Limb (tissue), 2 donors: ENCODE measurements at regions not wholly inside any gene's neighbourhood (a gene's known extent, or its start where the extent isn't known, plus 50 kb on each side); places are given as distances from the start of the nearest gene placed in this dataset.
"Not testable (repeated sequence)": the region's sequence is repeated elsewhere in the genome, so short reads cannot be mapped to it uniquely, and the experiment has no call there.

Experiments used
- DNase-seq, 2 donors: peaks; one replicate each; pipeline ENCODE4 v3.0.0-alpha.2; 2016; ENCODE audit errors: extremely low spot score in 2 of 2

DNA sequence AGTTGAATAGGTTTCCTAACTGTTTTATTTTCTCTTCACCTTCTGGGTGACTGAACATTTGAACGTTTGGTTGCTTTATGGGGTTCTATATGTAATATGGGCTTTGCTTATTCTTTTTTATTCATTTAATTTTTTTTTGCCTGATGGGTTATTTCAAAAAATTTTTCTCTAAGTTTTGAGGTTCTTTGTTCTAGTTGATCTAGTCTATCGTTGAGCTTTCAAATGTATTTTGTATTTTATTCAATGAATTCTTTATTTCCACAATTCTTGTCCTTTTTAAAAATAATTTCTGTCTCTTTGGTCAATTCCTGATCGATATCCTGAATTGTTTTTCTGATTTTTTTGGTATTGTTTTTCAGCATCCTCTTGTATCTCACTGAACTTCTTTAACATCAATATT, 239.5 kb upstream of the PCDH9 start:
- DNase-seq: no peak

DNA sequence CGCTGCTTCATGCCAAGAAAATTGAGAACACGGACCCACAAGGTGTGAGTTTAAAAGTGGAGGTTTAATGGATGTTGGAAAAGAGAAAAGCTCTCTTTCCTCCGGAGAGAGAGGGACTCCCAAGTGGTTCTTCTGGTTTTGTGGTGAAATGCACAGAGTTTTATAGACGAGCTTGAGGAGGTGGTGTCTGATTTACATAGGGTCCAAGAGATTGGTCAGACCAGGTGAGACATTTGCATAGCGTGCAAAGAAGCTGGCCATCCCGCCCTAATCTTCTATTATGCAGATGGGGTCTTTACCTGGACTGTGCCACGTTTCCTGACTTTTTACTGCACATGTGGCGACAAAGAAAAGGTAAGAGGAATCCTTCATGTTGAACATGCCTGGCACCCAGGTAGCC, 236.4 kb upstream of the PCDH9 start:
- DNase-seq: no peak

DNA sequence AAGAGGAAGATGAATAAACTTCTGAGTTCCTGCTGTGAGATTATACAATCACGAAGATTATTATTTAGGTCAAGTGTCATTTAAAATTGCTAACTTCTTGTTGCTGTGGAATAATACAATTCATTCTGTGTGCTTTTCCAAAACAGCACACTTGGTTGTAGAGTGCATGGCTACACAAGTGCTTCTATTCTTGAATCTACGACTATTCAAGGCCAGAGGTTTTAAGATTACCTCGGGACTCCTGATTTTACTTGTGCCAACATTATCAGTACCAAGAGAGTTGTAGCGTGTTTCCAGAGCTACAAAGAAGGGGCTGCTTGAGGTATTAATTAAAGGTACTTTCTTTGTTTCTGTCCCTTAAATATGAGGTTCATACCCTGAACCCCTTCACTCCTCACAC, 234.0 kb upstream of the PCDH9 start:
- no peak for DNase-seq

DNA sequence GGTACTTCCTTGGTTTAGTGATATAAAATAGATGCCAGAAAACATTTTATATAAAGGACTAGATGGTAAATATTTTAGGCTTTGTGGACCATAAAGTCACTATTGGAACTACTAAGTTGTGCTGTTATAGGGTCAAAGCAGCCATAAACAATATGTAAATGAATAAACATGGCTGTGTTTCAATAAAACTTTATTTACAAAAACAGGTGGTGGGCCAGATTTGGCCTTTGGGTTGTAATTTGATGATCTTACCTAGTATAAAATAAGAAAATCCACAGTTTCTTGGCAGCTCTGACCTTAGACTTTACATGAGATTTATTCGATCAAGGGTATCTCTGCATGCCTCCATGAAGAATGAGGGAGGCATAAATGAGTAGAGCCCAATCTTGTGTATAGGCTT, 232.0 kb upstream of the PCDH9 start:
- no peak for DNase-seq

DNA sequence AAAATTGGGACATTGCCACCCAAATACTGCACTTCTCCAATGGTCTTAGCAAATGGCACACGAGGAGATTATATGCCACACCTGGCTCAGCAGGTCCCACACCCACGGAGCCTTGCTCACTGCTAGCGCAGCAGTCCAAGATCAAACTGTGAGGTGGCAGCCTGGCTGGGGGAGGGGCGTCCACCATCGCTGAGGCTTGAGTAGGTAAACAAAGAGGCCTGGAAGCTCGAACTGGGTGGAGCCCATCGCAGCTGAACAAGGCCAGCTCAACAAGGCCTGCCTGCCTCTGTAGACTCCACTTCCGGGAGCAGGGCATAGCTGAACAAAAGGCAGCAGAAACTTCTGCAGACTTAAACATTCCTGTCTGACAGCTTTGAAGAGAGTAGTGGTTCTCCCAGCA, 222.4 kb upstream of the PCDH9 start:
- DNase-seq: not testable (repeated sequence)

DNA sequence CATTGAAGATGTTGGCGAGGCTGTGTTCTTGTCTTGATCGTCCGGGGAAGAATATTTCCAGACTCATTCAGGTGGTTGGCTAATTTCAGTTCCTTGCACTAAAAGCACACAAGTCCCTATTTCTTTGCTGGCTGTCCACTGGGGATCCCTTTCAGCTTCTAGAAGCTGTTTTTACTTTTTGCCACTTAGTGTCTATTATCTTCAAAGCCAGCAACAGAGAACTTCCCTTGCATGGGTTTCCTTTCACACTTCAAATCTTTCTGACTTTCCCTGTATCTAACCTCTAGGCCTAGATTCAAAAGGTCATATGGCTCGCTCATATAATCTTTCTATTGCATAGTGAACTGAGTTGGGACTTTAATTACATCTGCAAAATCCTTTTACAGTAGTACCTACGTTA, 215.3 kb upstream of the PCDH9 start:
- no peak for DNase-seq

DNA sequence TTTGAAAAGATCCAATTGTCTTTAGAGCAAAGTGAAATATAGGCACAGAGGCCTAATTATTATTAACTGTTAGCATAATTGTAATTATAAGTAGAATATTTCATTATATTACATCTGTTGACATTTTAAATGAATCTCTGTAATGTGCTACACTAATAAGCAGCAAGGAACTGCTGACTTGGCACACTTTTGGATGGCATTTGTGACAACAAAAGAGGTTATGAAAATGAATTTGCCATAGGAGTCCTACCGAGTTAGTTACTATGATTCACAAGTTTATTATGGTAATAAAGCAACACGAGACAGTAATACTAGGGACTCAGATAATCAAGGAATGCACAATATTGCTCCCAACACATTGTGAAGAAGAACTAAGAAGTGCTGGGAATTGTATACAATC, 213.8 kb upstream of the PCDH9 start:
- no peak for DNase-seq

DNA sequence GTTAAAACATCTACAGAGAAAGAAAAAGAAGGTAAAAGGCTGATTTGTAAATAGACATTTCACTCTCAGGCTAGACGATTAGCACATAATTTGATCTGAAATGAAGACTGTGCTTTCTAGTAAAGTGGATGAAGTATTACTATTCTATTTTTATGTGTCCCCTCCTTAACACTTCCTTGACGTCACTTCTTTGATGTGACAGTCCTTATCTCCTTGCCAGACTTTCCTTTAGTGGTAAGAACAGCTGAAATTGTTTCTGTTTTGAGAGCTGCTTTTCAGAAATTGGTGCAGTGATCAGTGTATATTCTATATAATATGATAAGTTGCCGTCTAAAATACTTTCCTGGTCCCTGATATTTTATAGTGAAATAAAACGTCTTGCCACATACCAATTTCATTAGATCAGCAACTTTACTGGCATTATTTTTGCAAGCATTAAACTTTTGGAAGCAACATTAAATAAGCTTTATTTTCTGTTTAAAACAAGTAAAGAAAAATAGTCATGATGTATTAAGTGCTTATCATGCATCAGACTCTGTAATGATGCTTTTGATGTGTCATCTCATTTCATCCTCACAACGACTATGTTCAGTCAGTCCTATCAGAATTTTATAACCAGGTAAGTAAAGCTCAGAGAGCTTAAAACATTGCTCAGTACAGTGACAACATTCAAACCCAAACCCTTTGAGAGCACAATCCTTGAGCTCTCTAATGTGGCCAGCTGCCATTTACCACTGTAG, 210.3 kb upstream of the PCDH9 start:
- DNase-seq: no peak

DNA sequence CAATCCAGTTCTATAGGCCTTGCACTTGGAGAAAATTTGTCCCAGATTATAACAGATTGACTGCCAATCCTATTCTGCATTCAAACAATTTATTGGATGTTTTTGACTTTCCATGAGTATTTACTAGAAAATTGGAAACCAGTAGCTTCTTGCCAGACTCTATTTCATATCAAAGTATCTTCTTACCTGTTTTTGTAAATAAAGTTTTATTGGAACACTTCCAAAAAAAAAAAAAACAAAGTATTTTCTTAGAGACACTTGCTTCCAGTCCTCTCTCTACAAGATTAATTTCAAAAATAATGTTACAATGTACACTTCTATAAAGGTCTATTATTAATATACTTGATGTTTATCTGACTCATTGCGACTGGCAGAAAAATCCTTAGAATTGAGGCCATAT, 209.2 kb upstream of the PCDH9 start:
- DNase-seq: no peak

DNA sequence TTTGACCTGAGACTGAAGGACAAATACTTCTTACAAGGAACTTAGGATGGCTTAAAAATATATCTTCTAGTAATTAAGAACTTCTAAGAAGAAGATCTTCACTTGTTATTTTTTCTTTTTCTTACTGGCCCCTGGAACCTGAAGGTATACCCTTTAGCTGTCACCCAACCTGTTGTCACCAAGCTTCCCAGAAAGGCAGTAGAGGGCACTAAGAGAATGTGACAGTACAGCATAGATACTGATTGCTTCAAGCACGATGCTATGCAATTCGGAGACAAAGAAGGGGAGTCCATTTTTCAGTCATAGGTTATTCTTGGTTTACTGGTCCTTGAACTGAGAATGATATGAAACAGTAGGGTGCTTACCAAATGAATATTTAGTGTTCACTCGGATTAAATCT, 208.3 kb upstream of the PCDH9 start:
- DNase-seq: no peak

DNA sequence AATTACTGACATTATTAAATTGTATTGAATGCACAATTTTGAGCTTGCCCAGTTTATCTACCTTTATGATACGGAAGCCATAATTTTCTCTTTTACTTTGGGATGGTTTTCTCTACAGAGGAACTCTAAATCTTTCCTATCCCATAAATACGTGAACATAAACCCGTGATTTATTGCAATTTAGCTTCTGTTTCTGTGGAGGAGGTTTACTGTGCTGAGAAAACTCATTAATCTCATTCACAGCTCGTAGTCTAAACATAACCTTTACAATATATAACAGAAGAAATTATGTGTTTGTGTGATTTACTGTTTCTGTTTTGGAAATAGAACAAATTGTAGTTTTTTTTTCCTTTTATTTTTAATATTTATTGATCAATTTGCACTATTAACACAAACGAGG, 207.1 kb upstream of the PCDH9 start:
- DNase-seq: no peak

DNA sequence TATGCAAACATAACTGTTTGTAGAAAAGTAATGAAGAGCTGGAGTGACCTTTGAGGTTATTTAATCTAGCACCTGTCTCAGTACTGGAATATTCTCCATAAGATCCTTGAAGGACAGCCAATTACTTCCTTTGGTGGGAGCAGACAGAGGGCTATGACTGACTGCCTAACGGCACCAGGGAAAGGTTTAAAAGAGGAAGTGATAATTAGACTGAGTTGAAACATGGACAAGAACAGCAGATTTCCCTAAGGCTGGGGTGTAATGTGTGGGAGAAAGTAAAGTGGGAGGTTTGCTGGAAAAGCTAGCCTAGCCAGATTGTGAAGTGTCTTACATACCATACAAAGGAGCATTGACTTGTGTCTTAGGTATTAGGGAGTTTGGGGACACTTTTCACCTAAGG, 191.3 kb upstream of the PCDH9 start:
- DNase-seq: no peak

DNA sequence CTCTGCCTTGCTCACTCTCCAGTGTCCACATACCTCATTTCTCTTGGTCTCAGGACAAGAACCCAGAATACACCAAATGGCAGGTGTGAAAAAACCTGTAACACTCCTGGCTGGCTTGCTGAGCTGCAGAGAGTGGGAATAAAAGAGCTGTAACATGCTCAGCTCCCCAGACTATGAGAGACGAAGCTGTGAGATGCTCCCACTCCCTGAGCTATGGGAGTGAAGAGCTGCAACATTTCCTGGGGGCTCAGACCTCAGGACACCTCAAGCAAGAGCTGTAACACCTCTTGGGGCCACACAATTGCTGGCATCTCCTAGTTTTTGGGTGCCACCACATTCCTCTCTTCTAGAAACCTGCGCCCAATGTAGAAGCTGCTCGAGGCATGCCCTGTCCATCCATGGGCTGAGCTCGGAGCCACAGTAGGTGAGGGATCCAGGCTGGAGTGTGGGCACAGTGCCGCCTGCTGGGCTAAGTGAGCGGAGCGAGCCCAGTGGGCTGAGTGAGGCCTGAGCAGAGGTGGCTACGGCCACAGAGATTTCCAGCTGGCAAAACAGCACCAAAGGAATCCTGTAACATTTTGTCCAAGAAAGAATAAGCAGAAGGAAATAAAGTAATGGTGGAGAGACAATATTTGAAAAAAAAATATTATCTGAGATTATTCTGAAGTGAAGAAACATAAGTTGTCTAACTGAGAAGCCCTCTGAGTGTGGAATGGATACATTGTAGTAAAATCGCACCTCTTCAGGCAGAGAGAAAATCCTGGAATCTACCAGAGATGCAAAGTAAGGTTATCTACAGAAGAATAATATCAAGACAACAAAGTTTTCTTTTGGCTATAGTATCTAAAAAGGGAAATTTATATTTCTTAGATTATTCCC, 186.2 kb upstream of the PCDH9 start:
- DNase-seq: no peak

DNA sequence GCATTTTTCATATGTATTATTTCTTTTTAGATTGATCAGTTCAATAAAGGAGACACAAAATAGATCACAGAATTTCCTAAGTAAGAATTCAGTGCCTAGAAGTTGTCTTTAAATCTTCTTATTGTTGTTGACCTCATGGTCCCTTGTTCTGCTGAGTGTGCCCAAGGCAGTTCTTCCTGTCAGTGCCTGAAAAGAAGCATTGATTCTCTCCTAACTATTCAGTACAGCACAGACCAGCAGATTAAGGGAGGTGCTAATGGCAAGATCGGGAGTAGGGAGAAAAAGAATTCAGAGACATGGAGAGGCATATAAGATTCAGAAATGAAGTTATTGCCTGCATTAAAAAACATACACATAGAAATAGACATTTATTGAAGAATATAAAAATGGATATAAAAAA, 180.5 kb upstream of the PCDH9 start:
- DNase-seq: no peak

DNA sequence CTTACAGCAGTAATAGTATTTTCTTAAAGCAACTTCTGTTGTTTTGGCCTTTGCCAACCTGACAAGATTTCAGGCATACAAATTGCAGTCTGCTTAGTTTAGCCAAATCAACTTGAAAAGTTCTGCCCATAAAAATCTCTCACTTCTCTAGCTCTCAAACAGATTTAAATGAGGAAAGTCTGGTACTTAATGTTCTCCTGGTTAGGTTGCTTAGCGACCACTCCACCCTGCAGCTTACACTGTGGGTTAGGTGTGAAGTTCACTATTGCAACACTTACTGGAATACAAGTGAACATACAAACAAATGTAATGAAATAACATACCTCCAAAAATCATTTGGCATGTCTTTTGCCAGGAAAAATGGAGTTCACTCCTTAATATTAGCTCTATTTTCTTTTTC, 178.7 kb upstream of the PCDH9 start:
- DNase-seq: no peak

DNA sequence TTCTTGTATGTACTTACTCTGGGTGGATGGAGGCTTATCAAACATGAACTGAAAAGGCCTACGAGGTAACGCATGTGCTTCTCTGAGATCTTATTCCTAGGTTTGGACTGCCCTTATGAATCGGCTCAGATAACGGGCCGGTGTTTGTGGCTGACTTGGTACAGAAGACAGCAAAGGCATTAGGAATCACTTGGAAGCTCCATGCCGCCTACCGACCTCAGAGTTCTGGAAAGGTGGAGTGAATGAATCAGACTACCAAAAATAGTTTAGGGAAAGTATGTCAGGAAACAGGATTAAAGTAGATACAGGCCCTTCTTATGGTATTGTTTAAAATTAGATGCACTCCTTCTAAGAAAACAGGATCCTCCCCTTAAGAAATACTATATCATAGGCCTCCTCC, 172.4 kb upstream of the PCDH9 start:
- DNase-seq: no peak

DNA sequence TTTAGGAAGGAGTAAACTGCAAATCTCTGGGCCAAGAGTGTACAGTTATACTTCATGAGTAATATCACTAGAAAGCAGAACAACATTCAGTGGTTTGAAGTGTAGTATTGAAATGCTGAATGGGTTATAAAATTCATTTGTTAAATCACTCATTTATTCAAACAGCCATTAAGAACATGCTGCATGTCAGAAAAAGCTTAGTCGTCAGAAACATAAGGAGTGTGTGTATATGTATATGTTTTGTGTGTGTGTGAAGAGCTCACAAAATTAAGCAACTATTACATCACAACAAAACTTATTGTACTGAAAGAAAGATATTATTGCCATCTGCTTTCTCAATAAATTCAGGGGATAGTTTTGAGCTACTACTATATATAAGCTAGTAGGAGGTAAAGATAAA, 165.4 kb upstream of the PCDH9 start:
- no peak for DNase-seq

DNA sequence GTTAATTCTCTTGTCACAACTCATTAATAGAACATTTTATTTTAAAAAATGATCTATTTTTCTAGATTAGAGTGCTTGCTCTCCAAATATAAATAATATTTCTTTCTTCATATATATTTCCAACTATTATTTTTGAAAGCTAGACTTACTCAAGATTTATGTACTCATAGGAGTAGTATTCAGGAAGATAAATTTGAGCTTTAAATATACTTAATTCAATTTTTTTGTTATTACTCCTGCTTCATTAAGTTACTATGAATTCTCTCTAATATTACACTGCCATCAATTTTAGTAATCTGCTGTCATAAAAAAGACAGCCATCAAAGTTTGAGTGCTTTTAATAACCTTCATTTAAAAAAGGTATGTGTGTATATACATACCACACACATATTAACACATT, 161.9 kb upstream of the PCDH9 start:
- no peak for DNase-seq

DNA sequence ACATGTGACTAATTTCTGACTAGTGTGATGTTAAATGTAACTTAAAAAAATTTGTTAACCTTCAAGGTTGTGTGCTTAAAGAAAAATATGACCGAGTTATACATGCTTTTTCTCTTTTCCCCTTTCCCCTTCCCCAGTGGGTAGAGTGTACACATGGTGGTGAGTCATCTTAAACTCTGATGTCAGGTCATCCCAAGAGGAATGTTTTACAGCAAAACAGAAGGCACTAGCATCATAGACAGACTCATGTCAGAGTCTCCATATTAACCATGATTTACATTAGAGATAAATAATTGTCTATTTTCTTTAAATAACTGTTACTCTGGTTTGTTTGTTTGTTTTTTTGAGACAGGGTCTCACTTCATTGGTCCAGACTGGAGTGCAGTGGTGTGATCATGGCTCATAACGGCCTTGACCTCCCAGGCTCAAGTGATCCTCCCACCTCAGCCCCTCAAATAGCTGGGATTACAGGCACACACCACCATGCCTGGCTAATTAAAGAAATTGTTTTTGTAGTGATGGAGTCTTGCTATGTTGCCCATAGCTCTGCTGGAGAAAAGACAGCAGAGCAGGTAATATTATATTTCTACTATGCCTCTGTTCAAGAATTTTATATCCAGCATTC, 160.4 kb upstream of the PCDH9 start:
- no peak for DNase-seq

DNA sequence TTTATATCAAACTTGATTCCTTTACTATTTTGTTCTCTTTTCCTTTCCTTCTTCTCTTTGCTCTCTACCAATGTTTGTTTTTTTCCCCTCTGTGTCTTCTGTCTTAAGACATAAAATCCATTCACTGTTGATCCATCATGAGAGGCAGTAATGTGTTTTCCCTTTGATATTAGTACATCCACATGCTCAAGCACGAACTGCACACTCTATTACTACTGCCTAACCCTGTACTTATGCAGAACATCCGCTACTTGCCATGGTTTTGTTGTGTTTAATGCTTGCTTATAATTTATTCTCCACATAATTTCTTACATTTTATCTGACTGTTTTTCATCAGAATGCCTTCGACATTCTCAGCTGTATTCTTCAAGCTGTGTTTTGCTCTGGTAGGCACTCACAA, 159.0 kb upstream of the PCDH9 start:
- no peak for DNase-seq

DNA sequence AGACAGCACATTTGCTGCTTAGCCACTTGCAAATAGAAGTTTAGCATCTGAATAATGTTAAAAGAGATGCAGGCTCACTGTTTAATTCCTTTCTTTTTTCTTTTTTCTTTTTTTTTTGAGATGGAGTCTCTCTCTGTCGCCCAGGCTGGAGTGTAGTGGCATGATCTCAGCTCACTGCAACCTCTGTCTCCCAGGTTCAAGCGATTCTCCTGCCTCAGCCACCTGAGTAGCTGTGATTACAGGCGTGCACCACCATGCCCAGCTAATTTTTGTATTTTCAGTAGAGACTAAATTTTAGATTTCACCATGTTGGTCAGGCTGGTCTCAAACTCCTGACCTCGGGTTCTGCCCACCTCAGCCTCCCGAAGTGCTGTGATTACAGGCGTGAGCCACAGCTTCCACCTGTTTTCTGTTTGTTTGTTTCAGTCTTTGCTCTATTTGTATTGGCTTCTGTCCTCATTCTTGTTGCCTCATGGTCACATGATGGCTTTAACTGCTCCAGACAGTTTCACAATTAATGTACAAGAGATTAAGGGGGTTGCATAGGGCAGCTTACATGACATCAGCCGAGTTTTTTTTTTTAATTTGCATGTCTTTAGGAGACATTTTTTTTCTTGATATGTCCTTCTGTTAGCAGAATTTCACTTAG, 153.1 kb upstream of the PCDH9 start:
- not testable (repeated sequence) for DNase-seq

DNA sequence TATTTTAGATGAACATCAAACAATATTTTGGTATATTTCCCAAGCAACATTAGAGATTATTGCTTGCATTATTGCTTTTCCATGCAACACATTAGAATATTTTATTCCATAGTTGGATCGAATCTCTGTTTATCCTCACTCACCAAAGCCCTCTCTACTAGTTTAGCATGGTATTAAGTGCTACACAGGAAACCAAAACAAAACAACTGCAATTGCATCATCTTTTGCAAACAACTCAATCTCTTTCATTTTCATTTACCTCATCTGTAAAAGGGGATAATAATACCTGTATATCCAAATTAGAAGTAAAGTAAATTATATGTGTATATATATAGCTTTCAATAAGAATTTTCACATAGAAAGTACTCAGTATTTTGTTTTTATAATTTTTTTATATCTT, 147.8 kb upstream of the PCDH9 start:
- no peak for DNase-seq
